AG09319 (cell line): ENCODE measurements at regions not wholly inside any gene's neighbourhood (a gene's known extent, or its start where the extent isn't known, plus 50 kb on each side); places are given as distances from the start of the nearest gene placed in this dataset.

Experiments
- DNase-seq: peaks from one replicate; pipeline ENCODE4 v3.0.0-alpha.2; 2010; ENCODE audit warnings: low read depth; ENCODE audit errors: extremely low read depth
- CTCF ChIP-seq: IDR thresholded peaks from 2 replicates; pipeline ENCODE4 v1.5.1; 2011; ENCODE audit warnings: low read depth, mild to moderate bottlenecking, inconsistent platforms, low read length, moderate library complexity

GRCh38 chr2:7765236-7765635 lies 848.0 kb downstream of the RNF144A start:
- TF ChIP-seq CTCF, result no peak
- no peak for DNase-seq

GRCh38 chr2:7766088-7766722 lies 849.0 kb downstream of the RNF144A start:
- no peak for TF ChIP-seq CTCF
- no peak for DNase-seq

- no peak for DNase-seq
- no peak for TF ChIP-seq CTCF
Measured at GRCh38 chr2:7766978-7767565, 849.9 kb downstream of the RNF144A start.

- no peak for TF ChIP-seq CTCF
Measured at GRCh38 chr2:7767902-7768301, 850.7 kb downstream of the RNF144A start.

GRCh38 chr2:7771781-7772180 lies 854.6 kb downstream of the RNF144A start:
- TF ChIP-seq CTCF, result no peak
- DNase-seq, result no peak

More at GRCh38 chr2:7767902-7768301, 850.7 kb downstream of the RNF144A start:
- DNase-seq, result no peak

- DNase-seq, result no peak
- TF ChIP-seq CTCF, result no peak
Measured at GRCh38 chr2:7773362-7774360, 856.4 kb downstream of the RNF144A start.

GRCh38 chr2:7774481-7774880 lies 857.3 kb downstream of the RNF144A start:
- TF ChIP-seq CTCF, result no peak
- no peak for DNase-seq
